ENCODE measurements at regions not wholly inside any gene's neighbourhood (a gene's known extent, or its start where the extent isn't known, plus 50 kb on each side); places are given as distances from the start of the nearest gene placed in this dataset.
"Not testable (repeated sequence)": the region's sequence is repeated elsewhere in the genome, so short reads cannot be mapped to it uniquely, and the experiment has no call there.

GRCh38 chr9:97179616-97180015, 127.8 kb upstream of the CCDC180 start:
- TF ChIP-seq CTCF (IDR thresholded peaks at IDR 0.05; ENCODE audit: low read depth, low read length, missing control alignments), result no peak
- no peak overlapping the region for H3K4me3 ChIP-seq (ENCODE audit: low read depth, low read length)
- no peak for DNase-seq (ENCODE audit: low read depth)

GRCh38 chr9:97176206-97176605, 131.3 kb upstream of the CCDC180 start:
- TF ChIP-seq CTCF (IDR thresholded peaks at IDR 0.05; ENCODE audit: low read depth, low read length, missing control alignments), result no peak
- DNase-seq (ENCODE audit: low read depth), result no peak
- no peak overlapping the region for H3K4me3 ChIP-seq (ENCODE audit: low read depth, low read length)

- H3K4me3 ChIP-seq (ENCODE audit: low read depth, low read length), result not testable (repeated sequence)
- DNase-seq (ENCODE audit: low read depth), result peak; percentile 13
Measured at GRCh38 chr9:97168174-97168573, 129.2 kb upstream of the CTSV start.

GRCh38 chr9:97166496-97167138, 127.7 kb upstream of the CTSV start:
- H3K4me3 ChIP-seq (ENCODE audit: low read depth, low read length), result not testable (repeated sequence)
- DNase-seq (ENCODE audit: low read depth), result peak; percentile 19

- no peak for TF ChIP-seq CTCF (IDR thresholded peaks at IDR 0.05; ENCODE audit: low read depth, low read length, missing control alignments)
- DNase-seq (ENCODE audit: low read depth), result no peak
Measured at GRCh38 chr9:97160255-97160654, 121.3 kb upstream of the CTSV start.

GRCh38 chr9:97158722-97159121, 119.8 kb upstream of the CTSV start:
- DNase-seq (ENCODE audit: low read depth), result not testable (repeated sequence)

More at GRCh38 chr9:97160255-97160654, 121.3 kb upstream of the CTSV start:
- H3K4me3 ChIP-seq (ENCODE audit: low read depth, low read length), result no peak overlapping the region

GRCh38 chr9:97155441-97155840, 116.5 kb upstream of the CTSV start:
- DNase-seq (ENCODE audit: low read depth); H3K4me3 ChIP-seq (ENCODE audit: low read depth, low read length): not testable (repeated sequence)

More at GRCh38 chr9:97158722-97159121, 119.8 kb upstream of the CTSV start:
- H3K4me3 ChIP-seq (ENCODE audit: low read depth, low read length), result not testable (repeated sequence)

- no peak overlapping the region for H3K4me3 ChIP-seq (ENCODE audit: low read depth, low read length)
- no peak for TF ChIP-seq CTCF (IDR thresholded peaks at IDR 0.05; ENCODE audit: low read depth, low read length, missing control alignments)
- DNase-seq (ENCODE audit: low read depth), result no peak
Measured at GRCh38 chr9:97153967-97154366, 115.0 kb upstream of the CTSV start.

- peak; percentile 15 for TF ChIP-seq CTCF (IDR thresholded peaks at IDR 0.05; ENCODE audit: low read depth, low read length, missing control alignments)
- not testable (repeated sequence) for DNase-seq (ENCODE audit: low read depth); H3K4me3 ChIP-seq (ENCODE audit: low read depth, low read length)
Measured at GRCh38 chr9:97153160-97153559, 114.2 kb upstream of the CTSV start.

- H3K4me3 ChIP-seq (ENCODE audit: low read depth, low read length); DNase-seq (ENCODE audit: low read depth): not testable (repeated sequence)
Measured at GRCh38 chr9:97150471-97150870, 111.5 kb upstream of the CTSV start.

- DNase-seq (ENCODE audit: low read depth); H3K4me3 ChIP-seq (ENCODE audit: low read depth, low read length): not testable (repeated sequence)
Measured at GRCh38 chr9:97148428-97148827, 109.5 kb upstream of the CTSV start.

- not testable (repeated sequence) for DNase-seq (ENCODE audit: low read depth); H3K4me3 ChIP-seq (ENCODE audit: low read depth, low read length)
Measured at GRCh38 chr9:97145680-97146079, 106.7 kb upstream of the CTSV start.
